Natural killer cell (primary cell): ENCODE measurements at regions not wholly inside any gene's neighbourhood (a gene's known extent, or its start where the extent isn't known, plus 50 kb on each side); places are given as distances from the start of the nearest gene placed in this dataset.

Experiments
- ATAC-seq, 3 donors: fragments of 150-1000 bp in 2 of 3; fragments of 200-7000 bp in 1 of 3; cut with Tn5 transposase; 1 replicate in 1 of 3; 2 replicates in 2 of 3; pipeline ENCODE4 v1.10.0; 2021; ENCODE audit warnings: mild to moderate bottlenecking in 2 of 3, moderate library complexity in 2 of 3
- DNase-seq, 2 donors: peaks; one replicate each; pipeline versions ENCODE4 v3.0.0 to v3.0.0-alpha.2; 2013 to 2021; ENCODE audit warnings: mixed read lengths in 1 of 2
- H3K27ac ChIP-seq: one replicate; pipeline ENCODE4 v1.5.1; 2013; ENCODE audit warnings: mild to moderate bottlenecking, low read length
- H3K27me3 ChIP-seq: one replicate; pipeline ENCODE4 v1.6.1; 2013; ENCODE audit warnings: low read length; ENCODE audit not compliant: control insufficient read depth, insufficient read depth
- H3K36me3 ChIP-seq: one replicate; pipeline ENCODE4 v1.6.1; 2013; ENCODE audit warnings: low read length; ENCODE audit not compliant: control insufficient read depth, insufficient read depth
- H3K4me1 ChIP-seq: one replicate; pipeline ENCODE4 v1.6.1; 2013; ENCODE audit warnings: low read length; ENCODE audit not compliant: control insufficient read depth, insufficient read depth
- H3K4me3 ChIP-seq: one replicate; pipeline ENCODE4 v1.5.1; 2013; ENCODE audit warnings: low read length
- H3K9me3 ChIP-seq: one replicate; pipeline ENCODE4 v1.6.1; 2013; ENCODE audit warnings: low read length; ENCODE audit not compliant: control insufficient read depth, insufficient read depth
- H3K27ac Mint-ChIP-seq, 2 donors: one replicate each; pipeline ENCODE4 v1.8.0; 2022; ENCODE audit warnings: mild to moderate bottlenecking in 2 of 2, mixed read lengths in 2 of 2, moderate library complexity in 1 of 2
- H3K27me3 Mint-ChIP-seq, 2 donors: one replicate each; pipeline ENCODE4 v1.8.0; 2022; ENCODE audit warnings: low read depth in 2 of 2, mixed read lengths in 2 of 2
- H3K36me3 Mint-ChIP-seq: one replicate; pipeline ENCODE4 v1.8.0; 2022; ENCODE audit warnings: mixed read lengths
- H3K4me1 Mint-ChIP-seq, 2 donors: one replicate each; pipeline ENCODE4 v1.8.0; 2022; ENCODE audit warnings: mixed read lengths in 2 of 2
- H3K4me3 Mint-ChIP-seq: one replicate; pipeline ENCODE4 v1.8.0; 2022; ENCODE audit warnings: mild to moderate bottlenecking, moderate library complexity, mixed read lengths
- H3K9me3 Mint-ChIP-seq, 2 donors: one replicate each; pipeline ENCODE4 v1.8.0; 2022; ENCODE audit warnings: mixed read lengths in 2 of 2
- CTCF ChIP-seq: fragments of 200-600 bp; IDR thresholded peaks from one replicate; pipeline ENCODE4 v1.8.0; 2022; ENCODE audit warnings: antibody characterized with exemption
- WGBS: methylation state at CpG from one replicate; pipeline ENCODE4 v1.1.7; 2013; ENCODE audit warnings: missing lambda C conversion rate; ENCODE audit not compliant: insufficient coverage; 5-methylcytosine and 5-hydroxymethylcytosine counted together
- intact Hi-C: fragments of 100-400 bp; cut with micrococcal nuclease; formaldehyde crosslinking; loops from one replicate; pipeline ENCODE4 v1.14.2; 2022

DNA sequence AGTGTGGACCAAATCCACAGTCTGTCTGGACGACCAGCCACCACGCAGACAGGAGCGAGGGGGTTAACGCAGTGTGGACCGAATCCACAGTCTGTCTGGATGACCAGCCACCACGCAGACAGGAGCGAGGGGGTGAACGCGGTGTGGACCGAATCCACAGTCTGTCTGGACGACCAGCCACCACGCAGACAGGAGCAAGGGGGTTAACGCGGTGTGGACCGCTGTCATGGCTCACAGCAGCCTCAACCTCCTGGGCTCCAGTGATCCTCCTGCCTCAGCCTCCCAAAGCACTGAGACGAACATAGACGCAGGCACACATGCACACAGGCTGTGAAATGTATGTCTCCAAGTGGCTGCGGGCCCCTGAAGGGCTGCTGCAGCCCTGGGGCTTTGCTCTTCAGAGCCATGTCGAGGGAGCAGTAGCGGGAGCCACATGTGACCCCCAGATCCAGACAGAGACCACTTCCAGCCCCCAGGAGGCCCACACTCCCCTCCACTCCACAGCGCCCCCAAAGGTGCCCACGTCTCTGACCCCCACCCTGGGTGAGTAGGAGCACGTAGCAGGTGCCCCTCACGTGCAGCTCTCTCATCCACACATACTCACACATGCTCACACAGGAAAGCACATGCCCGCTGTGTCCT is 98.1 kb downstream of the YTHDF1 start:
- Mint-ChIP-seq H3K27ac (no peak overlapping the region), H3K4me1 (peaks cover 0 to 4% of the 10 kb centered on the region in 2 donors), H3K36me3 (no peaks in the 10 kb centered on the region), H3K4me3 (no peak overlapping the region), H3K27me3 (peaks cover 28 to 33% of the 10 kb centered on the region in 2 donors), H3K9me3 (no peaks in the 10 kb centered on the region)
- Histone ChIP-seq H3K9me3 (no peaks in the 10 kb centered on the region), H3K4me1 (no peaks in the 10 kb centered on the region), H3K27ac (no peak overlapping the region), H3K27me3 (no peaks in the 10 kb centered on the region), H3K36me3 (no peaks in the 10 kb centered on the region), H3K4me3 (no peak overlapping the region)
- no peak for TF ChIP-seq CTCF
- WGBS, result 85% methylated on average over 25 of the region's 25 CpGs
- no peak for DNase-seq
- intact Hi-C loops, result no loop called here
- ATAC-seq, result no peak

DNA sequence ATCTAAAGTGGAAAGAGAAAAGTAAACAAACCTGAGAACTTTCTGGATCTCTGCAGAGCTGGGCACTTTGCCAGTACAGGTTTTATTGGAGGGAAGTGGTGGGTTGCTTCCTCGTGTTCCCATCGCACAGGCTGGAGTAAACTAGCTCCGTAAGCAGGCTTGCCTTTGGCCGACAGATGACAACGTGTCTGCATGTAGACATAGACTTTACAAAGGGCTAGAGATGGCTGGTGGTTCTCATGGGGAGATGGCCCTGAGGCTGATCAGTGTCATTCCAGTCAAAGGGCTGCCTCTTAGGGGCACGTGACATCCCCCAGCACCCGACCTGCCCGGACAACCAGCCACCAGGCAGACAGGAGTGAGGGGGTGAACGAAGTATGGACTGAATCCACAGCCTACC is 98.8 kb downstream of the YTHDF1 start:
- Mint-ChIP-seq H3K27ac (no peak overlapping the region), H3K9me3 (no peaks in the 10 kb centered on the region), H3K27me3 (peaks cover 28 to 33% of the 10 kb centered on the region in 2 donors), H3K4me1 (peaks cover 0 to 4% of the 10 kb centered on the region in 2 donors), H3K4me3 (no peak overlapping the region), H3K36me3 (no peaks in the 10 kb centered on the region)
- intact Hi-C loops, result no loop called here
- no peak overlapping the region for H3K4me3 ChIP-seq
- H3K27ac ChIP-seq, result no peak overlapping the region
- H3K27me3 ChIP-seq, result no peaks in the 10 kb centered on the region
- no peaks in the 10 kb centered on the region for H3K4me1 ChIP-seq
- H3K9me3 ChIP-seq, result no peaks in the 10 kb centered on the region
- no peaks in the 10 kb centered on the region for H3K36me3 ChIP-seq
- WGBS, result 68% methylated on average over 9 of the region's 9 CpGs
- TF ChIP-seq CTCF, result no peak
- DNase-seq (no peak), ATAC-seq (no peak)

DNA sequence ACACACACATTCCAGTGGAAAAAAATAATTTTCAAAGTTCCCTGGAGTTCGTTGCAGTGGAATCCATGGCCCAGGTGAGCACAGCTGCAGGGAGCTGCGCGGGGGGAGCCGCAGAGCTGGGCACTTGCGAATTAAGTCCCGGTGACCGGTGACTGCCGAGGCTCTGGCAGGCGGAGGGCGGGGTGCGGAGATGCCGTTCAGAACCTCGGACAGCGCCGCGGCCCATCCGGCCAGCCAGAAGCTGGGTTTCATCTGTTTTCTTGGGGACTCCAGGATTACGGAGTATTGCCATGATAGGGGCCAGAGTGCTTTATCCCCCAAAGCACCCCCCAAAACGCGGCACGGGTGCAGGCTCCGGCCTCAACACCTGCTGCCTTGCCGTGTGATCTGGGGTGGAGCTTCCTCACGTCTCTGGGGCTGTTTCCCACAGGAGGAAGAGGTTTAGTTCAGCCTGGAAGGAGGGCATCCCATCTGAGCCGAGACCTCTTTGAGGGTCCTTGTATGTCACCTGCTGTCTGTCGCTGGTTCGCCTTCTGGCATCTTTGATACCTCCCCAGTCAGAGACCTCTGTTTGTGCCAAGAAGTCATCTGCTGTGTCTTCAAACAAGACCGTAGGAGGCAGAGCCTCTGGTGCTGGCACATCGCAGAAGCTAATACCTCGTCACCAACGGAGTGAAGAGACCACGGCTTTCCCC is 99.4 kb downstream of the YTHDF1 start:
- intact Hi-C loops, result no loop called here
- no peak for TF ChIP-seq CTCF

More for the DNA sequence above, 99.4 kb downstream of the YTHDF1 start:
- H3K36me3 Mint-ChIP-seq, result no peaks in the 10 kb centered on the region
- no peak overlapping the region for H3K4me3 Mint-ChIP-seq
- WGBS, result 21% methylated on average over 32 of the region's 32 CpGs
- H3K36me3 ChIP-seq, result no peaks in the 10 kb centered on the region
- no peak overlapping the region for H3K27ac ChIP-seq
- no peaks in the 10 kb centered on the region for H3K27me3 ChIP-seq
- H3K27me3 Mint-ChIP-seq, result peaks cover 28 to 34% of the 10 kb centered on the region in 2 donors
- H3K4me3 ChIP-seq, result no peak overlapping the region
- no peak for ATAC-seq
- H3K27ac Mint-ChIP-seq, result no peak overlapping the region
- no peaks in the 10 kb centered on the region for H3K4me1 ChIP-seq
- no peaks in the 10 kb centered on the region for H3K9me3 ChIP-seq
- H3K9me3 Mint-ChIP-seq, result no peaks in the 10 kb centered on the region
- no peak for DNase-seq
- H3K4me1 Mint-ChIP-seq, result peaks cover 0 to 4% of the 10 kb centered on the region in 2 donors
